GM12875 (cell line): ENCODE measurements at regions not wholly inside any gene's neighbourhood (a gene's known extent, or its start where the extent isn't known, plus 50 kb on each side); places are given as distances from the start of the nearest gene placed in this dataset.

ENCODE experiments used
- H3K4me3 ChIP-seq: one replicate; pipeline ENCODE4 v1.5.1; 2011; ENCODE audit warnings: low read depth, low read length, control low read depth
- TF ChIP-seq, protein P1 (sequence below): IDR thresholded peaks from 2 replicates; pipeline ENCODE4 v1.5.1; 2011; ENCODE audit warnings: low read depth, mild to moderate bottlenecking, control low read depth, inconsistent platforms, low read length, moderate library complexity, borderline replicate concordance; ENCODE audit not compliant: insufficient read depth

- TF ChIP-seq, protein P1, sequence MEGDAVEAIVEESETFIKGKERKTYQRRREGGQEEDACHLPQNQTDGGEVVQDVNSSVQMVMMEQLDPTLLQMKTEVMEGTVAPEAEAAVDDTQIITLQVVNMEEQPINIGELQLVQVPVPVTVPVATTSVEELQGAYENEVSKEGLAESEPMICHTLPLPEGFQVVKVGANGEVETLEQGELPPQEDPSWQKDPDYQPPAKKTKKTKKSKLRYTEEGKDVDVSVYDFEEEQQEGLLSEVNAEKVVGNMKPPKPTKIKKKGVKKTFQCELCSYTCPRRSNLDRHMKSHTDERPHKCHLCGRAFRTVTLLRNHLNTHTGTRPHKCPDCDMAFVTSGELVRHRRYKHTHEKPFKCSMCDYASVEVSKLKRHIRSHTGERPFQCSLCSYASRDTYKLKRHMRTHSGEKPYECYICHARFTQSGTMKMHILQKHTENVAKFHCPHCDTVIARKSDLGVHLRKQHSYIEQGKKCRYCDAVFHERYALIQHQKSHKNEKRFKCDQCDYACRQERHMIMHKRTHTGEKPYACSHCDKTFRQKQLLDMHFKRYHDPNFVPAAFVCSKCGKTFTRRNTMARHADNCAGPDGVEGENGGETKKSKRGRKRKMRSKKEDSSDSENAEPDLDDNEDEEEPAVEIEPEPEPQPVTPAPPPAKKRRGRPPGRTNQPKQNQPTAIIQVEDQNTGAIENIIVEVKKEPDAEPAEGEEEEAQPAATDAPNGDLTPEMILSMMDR = no peak
- no peak overlapping the region for H3K4me3 ChIP-seq
Measured at GRCh38 chr18:60112369-60112768, 212.6 kb downstream of the PMAIP1 start.

DNA sequence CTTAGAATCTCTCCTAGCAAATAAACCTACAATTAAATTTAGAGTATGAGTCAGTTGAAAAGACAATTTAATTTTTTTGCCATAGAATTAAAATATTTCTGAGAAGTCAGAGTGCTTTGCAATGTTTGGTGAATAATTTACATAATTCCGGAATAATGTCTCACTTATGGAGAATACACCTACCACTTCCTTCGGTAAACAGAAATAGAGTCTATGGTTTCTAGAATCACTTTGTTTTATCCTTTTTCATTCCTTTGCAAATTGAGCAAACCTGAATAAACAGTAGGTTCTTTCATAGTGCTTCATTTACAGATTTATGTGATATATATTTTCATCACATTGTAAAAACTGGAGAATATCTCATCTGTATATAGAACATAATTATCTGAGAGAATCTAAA lies 211.7 kb downstream of the PMAIP1 start:
- H3K4me3 ChIP-seq = no peak overlapping the region
- TF ChIP-seq, protein P1 = no peak

DNA sequence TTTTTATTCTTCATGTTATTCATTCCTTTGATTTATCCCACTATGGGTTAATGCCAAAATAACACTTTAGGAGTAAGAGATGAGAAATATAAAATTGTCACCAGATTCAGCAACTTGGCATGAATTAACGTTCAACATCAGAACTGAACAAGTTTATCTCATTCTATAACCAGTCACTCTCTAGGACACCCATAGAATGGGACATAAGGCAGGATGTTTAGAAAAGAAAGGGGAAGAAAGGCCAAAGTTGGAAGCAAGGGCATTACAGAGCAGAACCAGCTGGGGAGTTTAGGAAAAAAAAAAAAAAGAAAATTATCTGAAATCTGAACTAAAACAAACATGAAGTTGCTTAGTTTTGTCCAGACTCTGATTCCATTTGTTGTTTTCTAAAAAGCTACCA lies 211.0 kb downstream of the PMAIP1 start:
- TF ChIP-seq, protein P1 = no peak

DNA sequence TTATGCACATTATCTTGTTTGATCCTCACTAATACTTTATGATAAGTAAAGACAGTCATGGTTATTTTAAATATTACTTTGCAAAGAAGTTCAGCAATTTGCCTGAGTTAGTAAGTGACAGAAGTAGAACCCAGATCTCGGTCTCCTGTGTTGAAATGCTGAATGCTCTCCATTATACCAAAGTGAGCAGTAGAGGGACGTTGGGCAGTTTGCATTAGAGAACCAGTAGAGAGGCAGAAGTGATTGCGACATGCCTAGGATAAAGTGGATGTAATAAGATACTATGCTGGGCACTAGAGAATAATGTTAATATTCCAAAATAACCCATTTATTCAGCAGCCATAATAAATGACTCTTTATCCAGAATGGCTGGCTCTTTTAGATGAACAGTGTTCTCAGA lies 201.0 kb downstream of the PMAIP1 start:
- H3K4me3 ChIP-seq = no peak overlapping the region
- TF ChIP-seq, protein P1 = no peak

More for the DNA sequence above, 211.0 kb downstream of the PMAIP1 start:
- no peak overlapping the region for H3K4me3 ChIP-seq

DNA sequence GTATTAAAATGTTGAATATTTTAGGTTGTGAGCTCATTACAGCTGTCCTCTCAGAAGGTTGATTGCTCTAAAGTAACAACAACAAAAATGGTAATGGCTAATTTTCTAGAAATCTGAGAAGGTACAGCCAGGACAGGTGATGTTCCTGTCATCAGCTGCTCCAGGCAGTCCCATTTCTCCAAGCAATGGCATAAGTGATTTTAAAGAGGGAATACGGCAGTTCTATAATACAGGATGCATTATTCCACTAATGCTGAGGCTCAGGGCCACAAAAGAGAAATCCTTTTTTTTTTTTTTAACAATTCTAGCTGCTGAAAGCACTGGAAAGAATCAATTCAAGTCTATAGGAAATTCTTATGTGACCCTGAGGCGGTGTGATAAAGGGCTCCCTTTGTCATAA lies 199.9 kb downstream of the PMAIP1 start:
- no peak overlapping the region for H3K4me3 ChIP-seq
- TF ChIP-seq, protein P1 = no peak

- TF ChIP-seq, protein P1 = no peak
- no peak overlapping the region for H3K4me3 ChIP-seq
Measured at GRCh38 chr18:60096428-60096827, 196.6 kb downstream of the PMAIP1 start.

DNA sequence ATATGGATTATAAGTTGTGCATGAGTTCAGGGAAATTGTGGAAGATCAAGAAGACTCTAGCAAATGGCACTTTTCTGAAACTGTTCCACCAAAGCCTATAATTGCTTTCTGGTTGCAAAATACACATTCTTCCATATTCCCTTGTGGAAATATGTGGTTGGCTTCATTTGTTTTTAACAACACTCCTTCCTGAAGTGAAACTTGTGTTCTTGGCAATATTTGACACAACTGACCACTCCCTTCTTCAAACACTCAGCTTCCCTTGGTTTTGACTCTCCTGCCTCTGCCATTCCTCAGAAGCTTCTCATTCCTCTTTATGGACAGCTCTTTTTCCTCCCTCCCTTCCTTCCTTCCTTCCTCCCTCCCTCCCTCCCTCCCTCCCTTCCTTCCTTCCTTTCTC lies 192.3 kb downstream of the PMAIP1 start:
- H3K4me3 ChIP-seq = no peak overlapping the region
- TF ChIP-seq, protein P1 = no peak
